NCI-H524 (cell line): ENCODE measurements at regions not wholly inside any gene's neighbourhood (a gene's known extent, or its start where the extent isn't known, plus 50 kb on each side); places are given as distances from the start of the nearest gene placed in this dataset.

Experiments used
- DNase-seq, 2 experiments: peaks; one replicate each; lab custom pipeline; 2025; lab: John Stamatoyannopoulos, UW

DNA sequence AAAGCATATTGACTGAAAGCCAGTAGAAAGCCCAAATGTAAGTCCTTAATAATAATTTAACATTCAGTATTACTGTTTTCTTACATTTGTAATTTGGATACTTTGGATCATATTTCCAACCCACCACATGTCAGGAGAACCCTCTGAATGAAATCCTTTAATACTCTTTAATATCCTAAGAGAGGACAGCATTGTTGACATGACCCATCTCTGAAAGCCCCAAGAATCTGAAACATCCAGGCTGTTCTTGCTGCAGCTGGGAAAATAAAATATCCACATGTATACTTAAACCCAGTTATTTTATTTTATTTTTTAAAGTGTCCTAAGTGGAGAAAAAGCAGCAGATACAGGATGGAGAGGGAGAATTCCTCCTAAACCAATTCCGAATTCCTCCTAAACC is 130.8 kb upstream of the RIPOR2 start:
- no peak for DNase-seq

DNA sequence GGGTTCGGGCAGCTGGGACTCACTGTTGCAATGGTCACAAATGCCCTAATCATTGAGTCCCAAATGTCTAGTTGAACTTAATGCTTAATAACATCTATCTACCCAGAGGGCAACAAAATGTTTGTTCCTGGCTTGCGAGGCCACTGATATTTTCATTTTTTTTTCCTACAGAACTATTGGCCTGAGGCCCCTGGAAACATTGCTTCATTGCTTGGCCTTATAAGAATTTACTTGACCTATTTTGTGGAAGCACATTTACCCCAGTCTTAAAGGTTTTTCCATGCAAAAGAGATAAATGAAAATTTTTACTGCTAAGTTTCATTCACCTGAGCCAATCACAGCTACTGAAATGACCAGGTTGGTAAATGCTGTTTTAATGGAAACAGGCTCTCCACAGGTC is 133.1 kb upstream of the RIPOR2 start:
- no peak for DNase-seq

- peak; percentile 58 to 80 for DNase-seq
Measured at GRCh38 chr6:25070547-25071366, 135.0 kb upstream of the RIPOR2 start.

DNA sequence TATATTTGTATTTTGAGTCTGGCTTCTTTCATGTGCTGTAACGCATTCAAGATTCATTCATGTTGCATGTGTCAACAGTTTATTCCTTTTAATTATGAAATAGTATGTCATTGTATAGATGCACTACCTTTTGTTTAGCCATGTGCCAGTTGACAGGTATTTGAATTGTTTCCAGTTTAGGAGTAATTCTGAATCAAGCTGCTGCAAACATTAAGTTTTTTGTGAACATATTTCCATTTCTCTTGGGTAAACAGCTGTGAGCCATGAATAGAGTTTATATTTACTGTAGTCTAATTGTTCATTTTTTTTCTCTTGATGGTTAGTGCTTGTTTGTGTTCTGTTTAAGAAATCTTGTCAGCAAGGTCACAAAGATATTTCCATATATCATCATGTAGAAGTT is 142.4 kb upstream of the RIPOR2 start:
- no peak for DNase-seq

GRCh38 chr6:25083784-25084507 is 148.2 kb upstream of the RIPOR2 start:
- DNase-seq, result no peak

GRCh38 chr6:25084508-25084833 is 148.7 kb upstream of the RIPOR2 start:
- no peak for DNase-seq

GRCh38 chr6:25085756-25086155 is 150.0 kb upstream of the RIPOR2 start:
- no peak for DNase-seq

GRCh38 chr6:25086500-25087091 is 150.8 kb upstream of the RIPOR2 start:
- no peak for DNase-seq

DNA sequence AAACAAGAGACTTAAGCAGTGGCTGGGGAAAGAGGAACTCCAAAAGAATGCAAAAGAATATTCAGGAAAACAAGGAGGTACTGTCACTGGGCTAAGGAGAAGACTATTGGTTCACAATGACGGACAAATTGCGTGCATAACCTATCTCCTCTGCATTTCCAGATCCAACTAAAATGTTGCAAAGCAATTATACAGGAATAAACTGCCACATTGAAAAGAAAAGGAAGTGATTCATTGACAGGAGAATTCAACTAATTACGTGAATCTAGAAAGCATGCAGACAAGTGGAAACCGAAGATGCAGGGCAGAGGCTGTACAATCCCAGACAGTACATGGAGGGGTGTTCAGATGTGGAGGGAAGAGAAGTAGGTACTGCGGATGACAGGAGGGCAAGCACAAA is 152.8 kb upstream of the RIPOR2 start:
- no peak for DNase-seq

DNA sequence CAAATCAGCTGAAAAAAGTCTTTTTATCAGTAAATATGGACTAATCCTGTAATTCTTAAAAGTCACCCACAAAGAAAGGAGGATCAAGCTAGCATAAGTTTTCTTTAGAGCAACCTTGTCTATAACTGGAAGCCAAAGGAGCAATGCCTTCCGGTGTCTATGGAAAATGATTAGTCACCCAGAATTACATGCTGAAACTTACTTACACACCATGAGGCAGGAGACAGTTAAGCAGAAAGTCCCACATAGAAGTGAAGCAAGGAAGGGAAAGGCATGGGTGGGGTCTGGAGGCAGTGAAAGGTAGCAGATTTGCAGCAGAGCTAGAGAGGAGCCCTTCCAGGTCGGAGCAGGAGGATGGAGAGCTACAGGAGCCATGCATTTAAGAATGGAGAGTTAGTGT is 153.7 kb upstream of the RIPOR2 start:
- DNase-seq, result no peak

- peak; percentile 3 to 58 for DNase-seq
Measured at GRCh38 chr6:25094726-25095125, 159.0 kb upstream of the RIPOR2 start.

DNA sequence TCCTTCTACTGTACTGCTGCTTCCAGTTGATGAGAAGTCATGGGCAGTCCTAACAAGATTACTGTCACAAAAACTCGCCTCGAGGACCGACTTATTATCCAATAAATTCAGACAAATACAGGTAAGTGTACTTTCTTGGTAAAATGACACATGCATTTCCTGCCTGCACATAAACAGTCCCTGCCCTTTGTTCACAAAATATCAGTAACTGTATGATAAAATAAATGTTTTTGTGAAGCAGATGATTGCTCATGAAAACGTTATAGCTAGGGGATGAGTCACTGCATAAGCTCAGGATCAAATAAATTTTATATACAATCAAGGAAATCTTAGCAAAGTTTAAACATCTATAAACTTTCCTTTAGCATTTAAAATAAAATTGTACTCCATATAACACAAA is 164.5 kb upstream of the RIPOR2 start:
- no peak for DNase-seq

GRCh38 chr6:25103603-25104002 is 167.8 kb upstream of the RIPOR2 start:
- no peak for DNase-seq

DNA sequence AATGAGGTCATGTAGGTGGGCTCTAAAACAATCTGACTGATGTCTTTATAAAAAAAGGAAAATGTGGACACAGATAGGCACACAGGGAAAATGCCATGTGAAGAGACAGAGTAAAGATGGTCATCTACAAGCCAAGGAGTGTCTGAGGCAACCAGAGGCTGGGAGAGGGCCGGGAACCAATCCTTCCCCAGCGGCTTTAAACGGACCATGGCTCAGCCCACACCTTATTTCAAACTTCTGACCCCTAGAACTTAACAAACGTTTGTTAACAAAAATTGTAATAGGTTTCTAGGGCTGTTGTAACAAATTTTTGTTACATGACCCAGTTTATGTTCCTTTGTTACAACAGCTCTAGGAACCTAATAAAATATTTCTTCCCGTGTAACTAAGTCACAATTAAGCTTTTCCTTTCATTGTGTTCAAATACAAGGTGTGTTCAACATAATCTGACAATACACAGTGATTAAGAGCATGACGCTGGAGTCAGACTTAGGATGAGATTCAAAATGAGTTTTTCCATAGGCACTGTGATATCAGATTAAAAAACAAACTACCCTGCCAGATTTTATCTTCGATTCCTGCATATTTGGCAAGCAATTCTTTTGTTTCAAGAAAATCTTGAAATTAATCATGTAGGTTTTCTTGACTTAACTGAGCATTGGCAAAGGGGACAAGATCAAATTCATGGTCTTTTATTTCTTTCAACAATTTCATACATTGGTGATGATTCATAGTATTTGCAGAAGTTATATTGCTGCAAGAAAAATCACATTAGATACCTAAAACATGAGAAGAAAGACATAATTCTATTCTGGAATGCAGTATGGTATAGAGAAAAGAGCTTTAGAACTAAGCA is 169.5 kb upstream of the RIPOR2 start:
- no peak for DNase-seq

DNA sequence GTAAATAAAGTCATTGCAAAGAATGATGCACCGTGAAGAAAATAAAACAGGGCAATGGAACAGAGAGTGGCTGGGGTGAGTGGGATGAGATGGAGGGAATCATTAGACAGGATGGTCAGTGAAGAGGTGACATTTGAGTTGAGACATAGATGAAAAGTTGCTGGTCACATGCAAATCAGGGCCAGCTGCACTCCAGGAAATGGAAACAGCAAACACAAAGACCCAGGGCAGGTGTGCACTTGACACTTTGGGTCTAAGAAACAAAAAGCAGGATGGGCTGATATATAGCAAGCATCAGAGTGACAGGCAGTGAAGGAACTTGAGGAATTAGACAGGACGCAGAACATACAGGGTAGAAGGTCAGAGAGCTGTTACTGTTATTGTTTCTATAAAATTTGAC is 171.5 kb upstream of the RIPOR2 start:
- DNase-seq, result no peak

GRCh38 chr6:25111782-25112181 is 167.4 kb upstream of the CARMIL1 start:
- no peak for DNase-seq

DNA sequence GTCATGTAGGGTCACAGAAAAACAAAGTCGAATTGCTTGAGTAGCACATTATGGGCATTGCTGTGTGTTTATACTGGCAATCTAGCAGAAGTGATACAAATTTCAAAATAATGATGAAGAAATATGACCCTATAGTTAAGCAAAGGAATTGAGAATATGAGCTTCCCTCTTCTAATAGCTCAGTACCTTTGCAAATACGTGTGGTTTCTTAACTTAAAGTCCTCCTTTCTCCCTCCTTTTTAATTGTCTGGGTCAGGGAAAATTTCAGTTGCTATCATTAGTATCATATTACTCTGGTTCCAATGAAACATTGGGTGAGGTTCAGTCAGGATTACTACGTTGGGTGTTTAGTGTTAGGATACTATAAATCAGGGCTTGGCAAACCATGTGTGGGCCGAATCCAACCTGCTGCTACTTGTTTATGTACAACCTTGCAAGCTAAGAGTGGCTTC is 166.8 kb upstream of the CARMIL1 start:
- DNase-seq, result no peak

GRCh38 chr6:25113436-25113835 is 165.7 kb upstream of the CARMIL1 start:
- no peak for DNase-seq

DNA sequence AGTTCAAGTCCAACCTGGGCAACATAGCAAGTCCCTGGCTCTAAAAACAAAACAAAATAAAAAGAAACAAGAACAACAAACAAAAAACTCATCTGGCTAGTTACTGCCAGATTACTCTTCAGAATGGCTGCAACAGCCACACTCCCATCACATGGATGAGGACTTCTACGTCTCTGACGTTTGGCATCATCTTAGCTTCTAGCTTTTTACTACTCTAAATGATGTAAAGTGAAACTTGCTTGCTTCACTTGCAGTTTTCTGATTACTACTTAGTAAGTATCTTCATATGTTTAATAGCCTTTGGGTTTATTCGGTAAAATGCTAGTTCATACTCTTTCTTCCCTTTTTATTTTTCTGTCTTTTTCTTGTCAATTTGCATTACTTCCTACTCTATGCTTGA is 161.1 kb upstream of the CARMIL1 start:
- DNase-seq, result no peak

DNA sequence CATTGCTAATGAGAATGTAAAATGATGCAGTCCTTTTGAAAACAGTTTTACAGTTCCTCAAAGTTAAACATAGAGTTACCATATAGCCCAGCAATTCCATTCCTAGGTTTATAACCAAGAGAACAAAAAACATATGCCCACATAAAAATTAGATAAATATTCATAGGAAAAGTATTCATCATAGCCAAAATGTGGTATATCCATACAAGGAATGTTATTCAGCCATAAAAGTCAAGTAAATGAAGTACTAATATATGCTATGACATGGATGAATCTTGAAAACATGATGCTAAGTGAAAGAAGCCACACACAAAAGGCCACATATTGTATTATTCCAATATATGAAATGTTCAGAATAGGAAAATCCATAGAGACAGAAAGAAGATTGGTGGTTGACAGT is 158.0 kb upstream of the CARMIL1 start:
- no peak for DNase-seq

DNA sequence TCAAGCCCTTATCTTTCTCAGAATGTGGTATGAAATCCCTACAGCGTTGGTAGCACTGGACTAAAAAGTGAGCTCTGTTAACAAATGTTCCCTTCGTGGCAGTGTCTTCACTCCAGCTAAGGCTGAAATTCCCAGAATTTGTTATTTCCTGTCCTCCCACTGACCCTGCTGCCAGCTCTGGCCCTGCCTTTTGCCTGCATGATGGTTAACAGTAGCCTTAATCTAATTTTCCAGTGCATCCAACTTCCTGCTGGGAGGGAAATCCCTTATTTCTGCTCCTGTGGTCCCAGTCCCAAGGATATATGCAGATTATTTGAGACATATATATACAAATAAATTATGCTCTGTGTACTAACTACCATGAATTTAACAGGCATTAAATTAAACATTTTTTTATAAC is 157.2 kb upstream of the CARMIL1 start:
- no peak for DNase-seq

GRCh38 chr6:25122622-25123237 is 156.4 kb upstream of the CARMIL1 start:
- DNase-seq, result no peak
